ENCODE measurements at regions not wholly inside any gene's neighbourhood (a gene's known extent, or its start where the extent isn't known, plus 50 kb on each side); places are given as distances from the start of the nearest gene placed in this dataset.

DNA sequence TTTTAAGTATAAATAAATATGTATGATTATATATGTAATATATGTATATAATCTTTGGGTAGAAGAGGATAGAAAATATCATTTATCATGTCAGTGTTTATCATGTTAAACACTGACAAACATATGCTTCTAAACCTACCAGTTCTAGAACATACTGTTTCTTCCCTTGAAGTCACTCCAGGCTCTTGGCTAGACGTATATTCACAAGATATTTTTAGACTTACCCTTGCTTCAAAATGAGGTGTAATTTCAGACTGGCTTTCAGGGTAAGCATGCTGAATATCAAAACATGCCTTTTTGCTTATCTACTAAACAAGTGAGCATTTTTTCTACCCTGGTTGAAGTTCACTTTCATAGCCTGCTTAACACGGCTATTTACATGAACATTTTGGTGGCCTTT, 642.4 kb upstream of the PKDCC start:
- intact Hi-C loops (cut with micrococcal nuclease), result no loop called here
- Histone ChIP-seq H3K4me1 (ENCODE audit: control insufficient read depth in 2 of 2, insufficient read depth in 2 of 2, low read length in 2 of 2) (no peaks in the 10 kb centered on the region), H3K9me3 (ENCODE audit: control insufficient read depth in 2 of 3, low read length in 3 of 3) (no peaks in the 10 kb centered on the region), H3K4me3 (ENCODE audit: low read length) (no peak overlapping the region), H3K27me3 (ENCODE audit: control insufficient read depth in 2 of 2, insufficient read depth in 2 of 2, low read length in 2 of 2) (no peaks in the 10 kb centered on the region), H3K36me3 (ENCODE audit: control insufficient read depth in 2 of 3, insufficient read depth in 3 of 3, low read length in 3 of 3) (no peaks in the 10 kb centered on the region), H3K27ac (ENCODE audit: low read depth, low read length) (no peak overlapping the region)
- ChIA-PET POLR2A (no interaction called here), CTCF (no interaction called here)
- Mint-ChIP-seq H3K27me3 (peaks cover 0 to 7% (median 3%) of the 10 kb centered on the region in 5 donors), H3K4me1 (no peaks in the 10 kb centered on the region), H3K27ac (no peak overlapping the region), H3K9me3 (peaks cover 0 to 11% (median 2%) of the 10 kb centered on the region in 11 donors), H3K36me3 (no peaks in the 10 kb centered on the region), H3K4me3 (no peak overlapping the region)
- no peak for ATAC-seq
- DNase-seq, result no peak

DNA sequence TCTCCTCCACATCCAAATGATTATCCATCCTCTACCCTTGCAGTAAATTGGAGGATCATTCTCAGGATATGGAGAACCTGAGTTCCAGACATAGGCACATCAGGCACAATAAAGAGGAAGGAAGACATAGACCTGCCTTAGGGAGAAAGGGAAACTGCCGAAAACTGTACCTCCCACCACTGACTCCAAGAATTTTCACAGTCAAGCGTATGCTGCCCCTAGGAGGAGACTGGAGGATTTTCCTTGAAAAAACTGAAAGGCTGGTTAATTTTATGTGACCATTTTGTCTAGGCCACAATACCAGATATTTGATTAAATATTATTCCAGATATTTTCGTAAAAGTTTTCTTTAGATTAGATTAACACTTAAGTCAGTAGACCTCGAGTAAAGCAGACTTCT, 638.5 kb upstream of the PKDCC start:
- CTCF ChIA-PET, result no interaction called here
- DNase-seq, result no peak
- intact Hi-C loops (cut with micrococcal nuclease), result no loop called here

GRCh38 chr2:41410011-41410410, 637.8 kb upstream of the PKDCC start:
- no peaks in the 10 kb centered on the region for H3K36me3 ChIP-seq (ENCODE audit: control insufficient read depth in 2 of 3, insufficient read depth in 3 of 3, low read length in 3 of 3)
- ChIA-PET POLR2A (no interaction called here), CTCF (no interaction called here)
- H3K9me3 Mint-ChIP-seq, result peaks cover 0 to 9% (median 5%) of the 10 kb centered on the region in 11 donors
- no peaks in the 10 kb centered on the region for H3K4me1 ChIP-seq (ENCODE audit: control insufficient read depth in 2 of 2, insufficient read depth in 2 of 2, low read length in 2 of 2)
- no peak for DNase-seq
- H3K27ac ChIP-seq (ENCODE audit: low read depth, low read length), result no peak overlapping the region
- H3K4me1 Mint-ChIP-seq, result no peaks in the 10 kb centered on the region
- ATAC-seq, result no peak
- no peak overlapping the region for H3K27ac Mint-ChIP-seq
- H3K27me3 Mint-ChIP-seq, result peaks cover 0 to 7% (median 3%) of the 10 kb centered on the region in 5 donors
- no peaks in the 10 kb centered on the region for H3K27me3 ChIP-seq (ENCODE audit: control insufficient read depth in 2 of 2, insufficient read depth in 2 of 2, low read length in 2 of 2)
- intact Hi-C loops (cut with micrococcal nuclease), result no loop called here
- H3K4me3 Mint-ChIP-seq, result no peak overlapping the region
- no peaks in the 10 kb centered on the region for H3K36me3 Mint-ChIP-seq
- H3K9me3 ChIP-seq (ENCODE audit: control insufficient read depth in 2 of 3, low read length in 3 of 3), result no peaks in the 10 kb centered on the region
- H3K4me3 ChIP-seq (ENCODE audit: low read length), result no peak overlapping the region

More for the DNA sequence above, 638.5 kb upstream of the PKDCC start:
- H3K36me3 Mint-ChIP-seq, result no peaks in the 10 kb centered on the region
- peaks cover 0 to 8% (median 5%) of the 10 kb centered on the region in 11 donors for H3K9me3 Mint-ChIP-seq
- no peak overlapping the region for H3K4me3 Mint-ChIP-seq
- Histone ChIP-seq H3K4me3 (ENCODE audit: low read length) (no peak overlapping the region), H3K27me3 (ENCODE audit: control insufficient read depth in 2 of 2, insufficient read depth in 2 of 2, low read length in 2 of 2) (no peaks in the 10 kb centered on the region), H3K36me3 (ENCODE audit: control insufficient read depth in 2 of 3, insufficient read depth in 3 of 3, low read length in 3 of 3) (no peaks in the 10 kb centered on the region), H3K9me3 (ENCODE audit: control insufficient read depth in 2 of 3, low read length in 3 of 3) (no peaks in the 10 kb centered on the region), H3K4me1 (ENCODE audit: control insufficient read depth in 2 of 2, insufficient read depth in 2 of 2, low read length in 2 of 2) (no peaks in the 10 kb centered on the region), H3K27ac (ENCODE audit: low read depth, low read length) (no peak overlapping the region)
- no peak for ATAC-seq
- no peaks in the 10 kb centered on the region for H3K4me1 Mint-ChIP-seq
- H3K27me3 Mint-ChIP-seq, result peaks cover 0 to 7% (median 3%) of the 10 kb centered on the region in 5 donors
- POLR2A ChIA-PET, result no interaction called here
- H3K27ac Mint-ChIP-seq, result no peak overlapping the region

- Mint-ChIP-seq H3K4me1 (no peaks in the 10 kb centered on the region), H3K27ac (no peak overlapping the region), H3K36me3 (no peaks in the 10 kb centered on the region), H3K27me3 (peaks cover 0 to 3% (median 0%) of the 10 kb centered on the region in 5 donors), H3K9me3 (peaks cover 0 to 12% (median 6%) of the 10 kb centered on the region in 11 donors), H3K4me3 (no peak overlapping the region)
- POLR2A ChIA-PET, result no interaction called here
- intact Hi-C loops (cut with micrococcal nuclease), result no loop called here
- Histone ChIP-seq H3K27me3 (ENCODE audit: control insufficient read depth in 2 of 2, insufficient read depth in 2 of 2, low read length in 2 of 2) (no peaks in the 10 kb centered on the region), H3K9me3 (ENCODE audit: control insufficient read depth in 2 of 3, low read length in 3 of 3) (no peaks in the 10 kb centered on the region), H3K4me1 (ENCODE audit: control insufficient read depth in 2 of 2, insufficient read depth in 2 of 2, low read length in 2 of 2) (no peaks in the 10 kb centered on the region), H3K4me3 (ENCODE audit: low read length) (no peak overlapping the region), H3K27ac (ENCODE audit: low read depth, low read length) (no peak overlapping the region), H3K36me3 (ENCODE audit: control insufficient read depth in 2 of 3, insufficient read depth in 3 of 3, low read length in 3 of 3) (no peaks in the 10 kb centered on the region)
- no peak for DNase-seq
- CTCF ChIA-PET, result no interaction called here
- no peak for ATAC-seq
Measured at GRCh38 chr2:41413813-41414485, 633.9 kb upstream of the PKDCC start.

GRCh38 chr2:41414486-41415230, 633.2 kb upstream of the PKDCC start:
- Histone ChIP-seq H3K36me3 (ENCODE audit: control insufficient read depth in 2 of 3, insufficient read depth in 3 of 3, low read length in 3 of 3) (no peaks in the 10 kb centered on the region), H3K4me3 (ENCODE audit: low read length) (no peak overlapping the region), H3K4me1 (ENCODE audit: control insufficient read depth in 2 of 2, insufficient read depth in 2 of 2, low read length in 2 of 2) (no peaks in the 10 kb centered on the region), H3K27ac (ENCODE audit: low read depth, low read length) (no peak overlapping the region), H3K9me3 (ENCODE audit: control insufficient read depth in 2 of 3, low read length in 3 of 3) (no peaks in the 10 kb centered on the region), H3K27me3 (ENCODE audit: control insufficient read depth in 2 of 2, insufficient read depth in 2 of 2, low read length in 2 of 2) (no peaks in the 10 kb centered on the region)
- Mint-ChIP-seq H3K27me3 (peaks cover 0 to 3% (median 0%) of the 10 kb centered on the region in 5 donors), H3K36me3 (no peaks in the 10 kb centered on the region), H3K9me3 (peaks cover 0 to 12% (median 6%) of the 10 kb centered on the region in 11 donors), H3K4me1 (no peaks in the 10 kb centered on the region), H3K4me3 (no peak overlapping the region), H3K27ac (no peak overlapping the region)
- ChIA-PET CTCF (no interaction called here), POLR2A (no interaction called here)
- ATAC-seq (no peak), DNase-seq (no peak)
- intact Hi-C loops (cut with micrococcal nuclease), result no loop called here

DNA sequence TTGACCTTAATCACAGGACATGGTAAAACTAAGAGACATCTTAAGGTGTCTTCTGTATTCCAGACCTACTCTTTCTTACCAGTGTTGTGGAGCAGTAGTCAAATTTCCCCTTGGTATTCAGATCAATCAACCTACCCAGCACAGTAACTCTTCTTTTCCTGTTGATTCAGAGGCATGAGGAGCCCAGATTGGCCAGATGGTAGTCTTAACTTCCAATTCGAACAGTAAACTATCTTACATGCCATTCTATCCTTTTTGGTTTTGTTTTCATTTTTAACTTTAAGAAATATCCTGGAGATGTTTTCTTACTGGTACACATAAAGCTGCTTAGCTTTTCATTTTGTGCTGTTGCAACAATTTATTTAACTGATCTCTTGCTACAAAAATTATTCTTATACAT, 630.3 kb upstream of the PKDCC start:
- intact Hi-C loops (cut with micrococcal nuclease), result no loop called here
- Histone ChIP-seq H3K4me3 (ENCODE audit: low read length) (no peak overlapping the region), H3K36me3 (ENCODE audit: control insufficient read depth in 2 of 3, insufficient read depth in 3 of 3, low read length in 3 of 3) (no peaks in the 10 kb centered on the region), H3K27me3 (ENCODE audit: control insufficient read depth in 2 of 2, insufficient read depth in 2 of 2, low read length in 2 of 2) (no peaks in the 10 kb centered on the region), H3K9me3 (ENCODE audit: control insufficient read depth in 2 of 3, low read length in 3 of 3) (no peaks in the 10 kb centered on the region), H3K27ac (ENCODE audit: low read depth, low read length) (no peak overlapping the region), H3K4me1 (ENCODE audit: control insufficient read depth in 2 of 2, insufficient read depth in 2 of 2, low read length in 2 of 2) (no peaks in the 10 kb centered on the region)
- no peaks in the 10 kb centered on the region for H3K27me3 Mint-ChIP-seq
- H3K36me3 Mint-ChIP-seq, result no peaks in the 10 kb centered on the region
- ATAC-seq (no peak), DNase-seq (no peak)
- POLR2A ChIA-PET, result no interaction called here
- H3K9me3 Mint-ChIP-seq, result peaks cover 0 to 6% (median 0%) of the 10 kb centered on the region in 11 donors
- no peak overlapping the region for H3K27ac Mint-ChIP-seq
- CTCF ChIA-PET, result no interaction called here
- H3K4me1 Mint-ChIP-seq, result no peaks in the 10 kb centered on the region
- H3K4me3 Mint-ChIP-seq, result no peak overlapping the region

- intact Hi-C loops (cut with micrococcal nuclease), result no loop called here
- H3K4me1 Mint-ChIP-seq, result no peaks in the 10 kb centered on the region
- DNase-seq (no peak), ATAC-seq (no peak)
- peaks cover 0 to 9% (median 1%) of the 10 kb centered on the region in 11 donors for H3K9me3 Mint-ChIP-seq
- no peaks in the 10 kb centered on the region for H3K36me3 Mint-ChIP-seq
- CTCF ChIA-PET, result no interaction called here
- Histone ChIP-seq H3K4me3 (ENCODE audit: low read length) (no peak overlapping the region), H3K27ac (ENCODE audit: low read depth, low read length) (no peak overlapping the region), H3K27me3 (ENCODE audit: control insufficient read depth in 2 of 2, insufficient read depth in 2 of 2, low read length in 2 of 2) (no peaks in the 10 kb centered on the region), H3K9me3 (ENCODE audit: control insufficient read depth in 2 of 3, low read length in 3 of 3) (no peaks in the 10 kb centered on the region), H3K4me1 (ENCODE audit: control insufficient read depth in 2 of 2, insufficient read depth in 2 of 2, low read length in 2 of 2) (no peaks in the 10 kb centered on the region), H3K36me3 (ENCODE audit: control insufficient read depth in 2 of 3, insufficient read depth in 3 of 3, low read length in 3 of 3) (no peaks in the 10 kb centered on the region)
- no peak overlapping the region for H3K4me3 Mint-ChIP-seq
- POLR2A ChIA-PET, result no interaction called here
- no peak overlapping the region for H3K27ac Mint-ChIP-seq
- peaks cover 0 to 4% (median 0%) of the 10 kb centered on the region in 5 donors for H3K27me3 Mint-ChIP-seq
Measured at GRCh38 chr2:41420219-41420618, 627.6 kb upstream of the PKDCC start.
